SK-N-SH (cell line): ENCODE measurements at regions not wholly inside any gene's neighbourhood (a gene's known extent, or its start where the extent isn't known, plus 50 kb on each side); places are given as distances from the start of the nearest gene placed in this dataset.

Experiments used
- CTCF ChIA-PET: fragments of 300-600, 350-600 bp; formaldehyde crosslinking; extraction: SDS; loops from one replicate; lab custom pipeline; 2021; lab: Yijun Ruan, JAX
- POLR2A ChIA-PET: fragments of 350-600 bp; sonication (Branson Sonifier 250); formaldehyde crosslinking; extraction: SDS; loops from one replicate; lab custom pipeline; 2020; ENCODE audit warnings: antibody characterized with exemption, inconsistent platforms; lab: Yijun Ruan, JAX
- DNase-seq: peaks from one replicate; pipeline ENCODE4 v3.0.0; 2012
- H2AFZ ChIP-seq: fragments of 200-600 bp; sonication (generic); 2 replicates; pipeline ENCODE4 v1.8.1; 2016; ENCODE audit warnings: antibody characterized with exemption, mild to moderate bottlenecking, low read depth
- H3F3A ChIP-seq: fragments of 200-600 bp; sonication (generic); replicated peaks from 2 replicates; pipeline ENCODE3; 2016; ENCODE audit warnings: antibody characterized with exemption, mild to moderate bottlenecking; ENCODE audit not compliant: insufficient read depth
- H3K27ac ChIP-seq, 2 experiments: fragments of 200-500 bp in 1 of 2; fragments of 200-600 bp in 1 of 2; sonication (Bioruptor generic) in 1 of 2; sonication (generic), shearing (Covaris generic) in 1 of 2; 2 replicates each; pipeline versions ENCODE4 v1.5.1 to v1.6.1; 2014 to 2016; ENCODE audit warnings: low read depth in 2 of 2, inconsistent platforms in 1 of 2, low read length in 1 of 2, mild to moderate bottlenecking in 1 of 2, mixed read lengths in 1 of 2
- H3K27me3 ChIP-seq: fragments of 200-600 bp; sonication (generic), shearing (Covaris generic); 2 replicates; pipeline ENCODE4 v1.6.1; 2016; ENCODE audit warnings: mixed run types; ENCODE audit not compliant: insufficient read depth
- H3K36me3 ChIP-seq, 2 experiments: fragments of 200-500 bp in 1 of 2; fragments of 200-600 bp in 1 of 2; sonication (Bioruptor generic) in 1 of 2; sonication (generic) in 1 of 2; replicated peaks in 1 of 2; 2 replicates each; pipeline versions ENCODE3 to v1.5.1; 2014 to 2016; ENCODE audit warnings: low read length in 1 of 2, mild to moderate bottlenecking in 1 of 2; ENCODE audit not compliant: insufficient read depth in 2 of 2, control insufficient read depth in 1 of 2
- H3K4me1 ChIP-seq, 2 experiments: fragments of 200-500 bp in 1 of 2; fragments of 200-600 bp in 1 of 2; sonication (Bioruptor generic) in 1 of 2; sonication (generic), shearing (Covaris generic) in 1 of 2; 2 replicates each; pipeline versions ENCODE4 v1.5.1 to v1.6.1; 2014 to 2016; ENCODE audit warnings: low read depth in 1 of 2, low read length in 1 of 2, mixed run types in 1 of 2; ENCODE audit not compliant: insufficient read depth in 2 of 2, control insufficient read depth in 1 of 2
- H3K4me2 ChIP-seq: fragments of 200-600 bp; sonication (generic), shearing (Covaris generic); 2 replicates; pipeline ENCODE4 v1.6.1; 2017; ENCODE audit warnings: mixed run types
- H3K4me3 ChIP-seq, 2 experiments: fragments of 200-500 bp in 1 of 2; fragments of 200-600 bp in 1 of 2; sonication (Bioruptor generic) in 1 of 2; sonication (generic), shearing (Covaris generic) in 1 of 2; 2 replicates each; pipeline versions ENCODE4 v1.5.1 to v1.8.1; 2014 to 2016; ENCODE audit warnings: low read depth in 2 of 2, inconsistent platforms in 1 of 2, low read length in 1 of 2, mild to moderate bottlenecking in 1 of 2, mixed read lengths in 1 of 2, moderate library complexity in 1 of 2
- H3K79me2 ChIP-seq: fragments of 200-600 bp; sonication (generic); 2 replicates; pipeline ENCODE4 v1.8.1; 2017; ENCODE audit warnings: mild to moderate bottlenecking; ENCODE audit not compliant: insufficient read depth
- H3K9ac ChIP-seq: fragments of 200-600 bp; sonication (generic); 2 replicates; pipeline ENCODE4 v1.6.1; 2017; ENCODE audit warnings: mixed run types
- H3K9me2 ChIP-seq: fragments of 200-600 bp; sonication (generic); 2 replicates; pipeline ENCODE4 v1.6.1; 2017; ENCODE audit warnings: mixed run types
- H3K9me3 ChIP-seq: fragments of 200-600 bp; sonication (generic); 2 replicates; pipeline ENCODE4 v1.6.1; 2017; ENCODE audit warnings: mixed run types, mild to moderate bottlenecking, moderate library complexity
- H4K20me1 ChIP-seq: fragments of 200-600 bp; sonication (generic); 2 replicates; pipeline ENCODE4 v1.6.1; 2017; ENCODE audit warnings: mild to moderate bottlenecking, mixed run types; ENCODE audit not compliant: insufficient read depth
- CHD2 ChIP-seq: fragments of 150-350 bp; IDR thresholded peaks from 2 replicates; pipeline ENCODE4 v1.6.1; 2018; ENCODE audit warnings: low read length; ENCODE audit not compliant: partially characterized antibody
- ELF1 ChIP-seq: IDR thresholded peaks from 2 replicates; pipeline ENCODE4 v1.4.0; 2012
- EP300 ChIP-seq, 2 experiments: IDR thresholded peaks; 2 replicates each; pipeline versions ENCODE4 v1.4.0 to v1.6.1; 2012; ENCODE audit warnings: borderline replicate concordance in 1 of 2, low read depth in 1 of 2, low read length in 1 of 2
- FOSL2 ChIP-seq: IDR thresholded peaks from 2 replicates; pipeline ENCODE4 v1.4.0; 2012; ENCODE audit warnings: low read depth, mild to moderate bottlenecking, moderate library complexity, borderline replicate concordance
- FOXJ3 ChIP-seq: sonication (generic); formaldehyde crosslinking; IDR thresholded peaks from 2 replicates; pipeline ENCODE4 v1.5.1; 2020; ENCODE audit warnings: mild to moderate bottlenecking, missing genetic modification reagents
- FOXM1 ChIP-seq: IDR thresholded peaks from 2 replicates; pipeline ENCODE4 v1.4.0; 2012; ENCODE audit warnings: low read depth, mild to moderate bottlenecking
- GATA2 ChIP-seq: sonication (generic); formaldehyde crosslinking; IDR thresholded peaks from 2 replicates; pipeline ENCODE4 v1.5.0; 2020; ENCODE audit warnings: mild to moderate bottlenecking, missing genetic modification reagents
- JUND ChIP-seq: IDR thresholded peaks from 2 replicates; pipeline ENCODE4 v1.4.0; 2012
- MEF2A ChIP-seq: IDR thresholded peaks from 2 replicates; pipeline ENCODE4 v1.4.0; 2012; ENCODE audit warnings: low read depth, borderline replicate concordance
- NFIC ChIP-seq: IDR thresholded peaks from 2 replicates; pipeline ENCODE4 v1.4.0; 2012; ENCODE audit warnings: borderline replicate concordance
- POLR2AphosphoS5 ChIP-seq: IDR thresholded peaks from 2 replicates; pipeline ENCODE4 v1.6.1; 2012; ENCODE audit warnings: low read depth, low read length
- RAD21 ChIP-seq: IDR thresholded peaks from 2 replicates; pipeline ENCODE4 v1.6.1; 2012; ENCODE audit warnings: mild to moderate bottlenecking, low read length
- RFX5 ChIP-seq: IDR thresholded peaks from 2 replicates; pipeline ENCODE4 v1.6.1; 2012; ENCODE audit warnings: mild to moderate bottlenecking, improper control_type of control experiment, low read length
- SMC3 ChIP-seq: IDR thresholded peaks from 2 replicates; pipeline ENCODE4 v1.6.1; 2012; ENCODE audit warnings: low read depth, low read length, improper control_type of control experiment
- WGBS: methylation state at CpG from one replicate; pipeline ENCODE4 v1.1.6; 2017; ENCODE audit warnings: low lambda C conversion rate; 5-methylcytosine and 5-hydroxymethylcytosine counted together
- TF ChIP-seq, protein P1 (sequence below): fragments of 150-350 bp; IDR thresholded peaks from 2 replicates; pipeline ENCODE4 v1.6.1; 2016; ENCODE audit warnings: mild to moderate bottlenecking, low read depth, low read length
- TF ChIP-seq, protein P2 (sequence below): fragments of 150-350 bp; IDR thresholded peaks from 2 replicates; pipeline ENCODE4 v1.6.1; 2017; ENCODE audit warnings: antibody characterized with exemption, low read length, low read depth, borderline replicate concordance
- TF ChIP-seq, protein P3 (sequence below): IDR thresholded peaks from 2 replicates; pipeline ENCODE4 v1.4.0; 2012; ENCODE audit warnings: low read depth, borderline replicate concordance
- TF ChIP-seq, protein P4 (sequence below): IDR thresholded peaks from 2 replicates; pipeline ENCODE4 v1.4.0; 2012; ENCODE audit warnings: low read depth, borderline replicate concordance

DNA sequence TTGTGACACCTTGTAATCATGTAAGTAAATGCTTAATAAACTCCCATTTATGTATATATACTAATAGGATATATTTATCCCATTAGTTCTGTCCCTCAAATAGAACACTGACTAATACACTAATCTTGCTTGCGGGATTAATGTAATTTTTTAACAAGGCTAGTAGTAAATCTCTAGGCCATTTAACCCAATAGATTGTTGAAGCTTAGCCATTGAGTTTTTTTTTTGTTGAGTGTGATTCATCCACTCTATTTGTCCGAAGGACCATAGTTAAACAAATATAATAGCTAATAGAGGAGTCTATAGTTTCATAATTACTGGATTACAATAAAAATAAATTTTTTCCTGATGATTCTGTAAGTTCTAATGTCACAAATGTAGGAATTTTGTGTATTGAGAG, 474.4 kb downstream of the CDH9 start:
- no peak overlapping the region for H3K9ac ChIP-seq
- no peaks in the 10 kb centered on the region for H4K20me1 ChIP-seq
- WGBS: 17% methylated on average over 2 of the region's 2 CpGs
- no peak overlapping the region for H2AFZ ChIP-seq
- no peaks in the 10 kb centered on the region for H3K27me3 ChIP-seq
- H3K4me3 ChIP-seq: no peak overlapping the region
- no peaks in the 10 kb centered on the region for H3K9me2 ChIP-seq
- no peaks in the 10 kb centered on the region for H3K9me3 ChIP-seq
- TF ChIP-seq, protein P1, sequence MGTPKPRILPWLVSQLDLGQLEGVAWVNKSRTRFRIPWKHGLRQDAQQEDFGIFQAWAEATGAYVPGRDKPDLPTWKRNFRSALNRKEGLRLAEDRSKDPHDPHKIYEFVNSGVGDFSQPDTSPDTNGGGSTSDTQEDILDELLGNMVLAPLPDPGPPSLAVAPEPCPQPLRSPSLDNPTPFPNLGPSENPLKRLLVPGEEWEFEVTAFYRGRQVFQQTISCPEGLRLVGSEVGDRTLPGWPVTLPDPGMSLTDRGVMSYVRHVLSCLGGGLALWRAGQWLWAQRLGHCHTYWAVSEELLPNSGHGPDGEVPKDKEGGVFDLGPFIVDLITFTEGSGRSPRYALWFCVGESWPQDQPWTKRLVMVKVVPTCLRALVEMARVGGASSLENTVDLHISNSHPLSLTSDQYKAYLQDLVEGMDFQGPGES: no peak
- TF ChIP-seq NFIC (no peak), RAD21 (no peak), CHD2 (no peak), EP300 (IDR thresholded peaks at IDR 0.05; ENCODE audit: borderline replicate concordance in 1 of 2, low read depth in 1 of 2, low read length in 1 of 2) (no peak)
- no peaks in the 10 kb centered on the region for H3F3A ChIP-seq
- H3K36me3 ChIP-seq: no peaks in the 10 kb centered on the region
- POLR2A ChIA-PET: no interaction called here
- no peaks in the 10 kb centered on the region for H3K4me1 ChIP-seq
- CTCF ChIA-PET: interaction anchor here (1.0 to 1.1 kb wide), 2 partner anchors 9 to 19 kb away, joined by 3 read pairs; no protein-coding TSS in a partner anchor
- no peak overlapping the region for H3K4me2 ChIP-seq
- DNase-seq: no peak
- H3K79me2 ChIP-seq: no peaks in the 10 kb centered on the region
- no peak overlapping the region for H3K27ac ChIP-seq

DNA sequence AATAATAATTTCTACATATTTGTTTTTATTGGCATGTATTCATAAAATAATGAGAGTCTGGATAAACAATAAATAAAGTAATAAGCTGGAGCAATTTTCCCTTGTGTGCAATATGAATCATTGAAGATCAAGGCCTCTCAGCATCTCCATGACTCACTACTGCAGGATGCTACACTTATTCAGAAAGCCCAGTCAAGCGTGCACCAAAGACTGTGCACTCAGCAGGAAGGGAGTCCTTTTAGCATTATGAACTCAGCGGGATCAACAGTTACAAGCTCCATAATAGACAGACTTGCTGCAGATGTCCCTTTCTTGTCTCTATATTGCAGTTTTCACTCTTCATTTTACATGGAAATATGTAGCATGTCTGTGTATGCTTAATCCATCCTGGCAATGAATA, 485.3 kb downstream of the CDH9 start:
- CTCF ChIA-PET: no interaction called here
- no peaks in the 10 kb centered on the region for H3K27me3 ChIP-seq
- H3K9ac ChIP-seq: no peak overlapping the region
- no peak overlapping the region for H3K27ac ChIP-seq
- no peaks in the 10 kb centered on the region for H3K9me3 ChIP-seq
- no peak overlapping the region for H3K4me2 ChIP-seq
- DNase-seq: no peak
- no peaks in the 10 kb centered on the region for H3K36me3 ChIP-seq
- no peaks in the 10 kb centered on the region for H3K4me1 ChIP-seq
- no peak overlapping the region for H2AFZ ChIP-seq
- no peak overlapping the region for H3K4me3 ChIP-seq
- H3F3A ChIP-seq: no peaks in the 10 kb centered on the region
- 3% methylated on average over 2 of the region's 2 CpGs for WGBS
- POLR2A ChIA-PET: no interaction called here
- no peaks in the 10 kb centered on the region for H4K20me1 ChIP-seq
- H3K9me2 ChIP-seq: no peaks in the 10 kb centered on the region
- no peaks in the 10 kb centered on the region for H3K79me2 ChIP-seq
- TF ChIP-seq, protein P2, sequence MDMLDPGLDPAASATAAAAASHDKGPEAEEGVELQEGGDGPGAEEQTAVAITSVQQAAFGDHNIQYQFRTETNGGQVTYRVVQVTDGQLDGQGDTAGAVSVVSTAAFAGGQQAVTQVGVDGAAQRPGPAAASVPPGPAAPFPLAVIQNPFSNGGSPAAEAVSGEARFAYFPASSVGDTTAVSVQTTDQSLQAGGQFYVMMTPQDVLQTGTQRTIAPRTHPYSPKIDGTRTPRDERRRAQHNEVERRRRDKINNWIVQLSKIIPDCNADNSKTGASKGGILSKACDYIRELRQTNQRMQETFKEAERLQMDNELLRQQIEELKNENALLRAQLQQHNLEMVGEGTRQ: no peak
- TF ChIP-seq GATA2 (CRISPR knock-in tag): no peak
- TF ChIP-seq JUND: no peak
- TF ChIP-seq RFX5: no peak
- no peak for TF ChIP-seq ELF1
- TF ChIP-seq FOSL2: no peak
- TF ChIP-seq MEF2A: no peak
- TF ChIP-seq, protein P3, sequence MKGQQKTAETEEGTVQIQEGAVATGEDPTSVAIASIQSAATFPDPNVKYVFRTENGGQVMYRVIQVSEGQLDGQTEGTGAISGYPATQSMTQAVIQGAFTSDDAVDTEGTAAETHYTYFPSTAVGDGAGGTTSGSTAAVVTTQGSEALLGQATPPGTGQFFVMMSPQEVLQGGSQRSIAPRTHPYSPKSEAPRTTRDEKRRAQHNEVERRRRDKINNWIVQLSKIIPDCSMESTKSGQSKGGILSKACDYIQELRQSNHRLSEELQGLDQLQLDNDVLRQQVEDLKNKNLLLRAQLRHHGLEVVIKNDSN: no peak
- TF ChIP-seq FOXM1: no peak
- TF ChIP-seq SMC3: no peak
- no peak for TF ChIP-seq CHD2
- TF ChIP-seq, protein P4, sequence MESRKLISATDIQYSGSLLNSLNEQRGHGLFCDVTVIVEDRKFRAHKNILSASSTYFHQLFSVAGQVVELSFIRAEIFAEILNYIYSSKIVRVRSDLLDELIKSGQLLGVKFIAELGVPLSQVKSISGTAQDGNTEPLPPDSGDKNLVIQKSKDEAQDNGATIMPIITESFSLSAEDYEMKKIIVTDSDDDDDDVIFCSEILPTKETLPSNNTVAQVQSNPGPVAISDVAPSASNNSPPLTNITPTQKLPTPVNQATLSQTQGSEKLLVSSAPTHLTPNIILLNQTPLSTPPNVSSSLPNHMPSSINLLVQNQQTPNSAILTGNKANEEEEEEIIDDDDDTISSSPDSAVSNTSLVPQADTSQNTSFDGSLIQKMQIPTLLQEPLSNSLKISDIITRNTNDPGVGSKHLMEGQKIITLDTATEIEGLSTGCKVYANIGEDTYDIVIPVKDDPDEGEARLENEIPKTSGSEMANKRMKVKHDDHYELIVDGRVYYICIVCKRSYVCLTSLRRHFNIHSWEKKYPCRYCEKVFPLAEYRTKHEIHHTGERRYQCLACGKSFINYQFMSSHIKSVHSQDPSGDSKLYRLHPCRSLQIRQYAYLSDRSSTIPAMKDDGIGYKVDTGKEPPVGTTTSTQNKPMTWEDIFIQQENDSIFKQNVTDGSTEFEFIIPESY: no peak
- TF ChIP-seq EP300 (IDR thresholded peaks at IDR 0.05; ENCODE audit: borderline replicate concordance in 1 of 2, low read depth in 1 of 2, low read length in 1 of 2): no peak
- TF ChIP-seq FOXJ3: no peak
- no peak for TF ChIP-seq POLR2AphosphoS5
